ENCODE measurements at regions not wholly inside any gene's neighbourhood (a gene's known extent, or its start where the extent isn't known, plus 50 kb on each side); places are given as distances from the start of the nearest gene placed in this dataset.
"Not testable (repeated sequence)": the region's sequence is repeated elsewhere in the genome, so short reads cannot be mapped to it uniquely, and the experiment has no call there.

GRCh38 chr5:157936776-157937501 is 78.0 kb upstream of the CLINT1 start:
- not testable (repeated sequence) for DNase-seq (ENCODE audit: low read depth in 3 of 3, low spot score in 2 of 3)

GRCh38 chr5:157934600-157934999 is 75.7 kb upstream of the CLINT1 start:
- DNase-seq (ENCODE audit: low read depth in 3 of 3, low spot score in 2 of 3), result no peak

GRCh38 chr5:157933005-157933404 is 74.1 kb upstream of the CLINT1 start:
- no peak for DNase-seq (ENCODE audit: low read depth in 3 of 3, low spot score in 2 of 3)

- DNase-seq (ENCODE audit: low read depth in 3 of 3, low spot score in 2 of 3), result no peak
Observed at GRCh38 chr5:157930710-157931109, 71.8 kb upstream of the CLINT1 start.

GRCh38 chr5:157926977-157927376 is 68.0 kb upstream of the CLINT1 start:
- no peak for DNase-seq (ENCODE audit: low read depth in 3 of 3, low spot score in 2 of 3)

GRCh38 chr5:157925786-157926671 is 67.1 kb upstream of the CLINT1 start:
- no peak for DNase-seq (ENCODE audit: low read depth in 3 of 3, low spot score in 2 of 3)

- no peak for DNase-seq (ENCODE audit: low read depth in 3 of 3, low spot score in 2 of 3)
Observed at GRCh38 chr5:157924931-157925729, 66.2 kb upstream of the CLINT1 start.

- DNase-seq (ENCODE audit: low read depth in 3 of 3, low spot score in 2 of 3), result no peak
Observed at GRCh38 chr5:157924490-157924889, 65.5 kb upstream of the CLINT1 start.

GRCh38 chr5:157923765-157924164 is 64.8 kb upstream of the CLINT1 start:
- DNase-seq (ENCODE audit: low read depth in 3 of 3, low spot score in 2 of 3), result no peak

GRCh38 chr5:157922026-157922425 is 63.1 kb upstream of the CLINT1 start:
- DNase-seq (ENCODE audit: low read depth in 3 of 3, low spot score in 2 of 3), result no peak

- DNase-seq (ENCODE audit: low read depth in 3 of 3, low spot score in 2 of 3), result no peak
Observed at GRCh38 chr5:157920828-157921170, 61.9 kb upstream of the CLINT1 start.

GRCh38 chr5:157918811-157919742 is 60.1 kb upstream of the CLINT1 start:
- DNase-seq (ENCODE audit: low read depth in 3 of 3, low spot score in 2 of 3), result no peak

- no peak for DNase-seq (ENCODE audit: low read depth in 3 of 3, low spot score in 2 of 3)
Observed at GRCh38 chr5:157917899-157918809, 59.2 kb upstream of the CLINT1 start.

- no peak for DNase-seq (ENCODE audit: low read depth in 3 of 3, low spot score in 2 of 3)
Observed at GRCh38 chr5:157917491-157917890, 58.5 kb upstream of the CLINT1 start.

- DNase-seq (ENCODE audit: low read depth in 3 of 3, low spot score in 2 of 3), result no peak
Observed at GRCh38 chr5:157915638-157916037, 56.7 kb upstream of the CLINT1 start.

GRCh38 chr5:157914151-157914788 is 55.3 kb upstream of the CLINT1 start:
- DNase-seq (ENCODE audit: low read depth in 3 of 3, low spot score in 2 of 3), result no peak

GRCh38 chr5:157913575-157913974 is 54.6 kb upstream of the CLINT1 start:
- no peak for DNase-seq (ENCODE audit: low read depth in 3 of 3, low spot score in 2 of 3)

GRCh38 chr5:157912621-157913325 is 53.8 kb upstream of the CLINT1 start:
- DNase-seq (ENCODE audit: low read depth in 3 of 3, low spot score in 2 of 3), result peak in 2 of 3 donors; percentile 52 to 61
